DND-41 (cell line): ENCODE measurements at regions not wholly inside any gene's neighbourhood (a gene's known extent, or its start where the extent isn't known, plus 50 kb on each side); places are given as distances from the start of the nearest gene placed in this dataset.

Experiments used
- ATAC-seq: fragments of 200-7000 bp; cut with Tn5 transposase; 3 replicates; pipeline ENCODE4 v1.9.1; 2021; ENCODE audit warnings: low read depth; ENCODE audit not compliant: insufficient read depth
- DNase-seq: peaks from one replicate; pipeline ENCODE4 v3.0.0-alpha.2; 2020
- H2AFZ ChIP-seq: 2 replicates; pipeline ENCODE4 v1.6.0; 2012; ENCODE audit warnings: low read depth, low read length
- H3K27ac ChIP-seq: 2 replicates; pipeline ENCODE4 v1.5.1; 2012; ENCODE audit warnings: low read length, inconsistent platforms
- H3K27me3 ChIP-seq: fragments of 200-600 bp; sonication (generic); 2 replicates; pipeline ENCODE4 v1.6.0; 2012; ENCODE audit warnings: low read length, mild to moderate bottlenecking, inconsistent platforms; ENCODE audit not compliant: insufficient read depth, poor library complexity
- H3K36me3 ChIP-seq: 2 replicates; pipeline ENCODE4 v1.5.1; 2012; ENCODE audit warnings: low read length, inconsistent platforms; ENCODE audit not compliant: insufficient read depth
- H3K4me1 ChIP-seq: 2 replicates; pipeline ENCODE4 v1.5.1; 2012; ENCODE audit warnings: mild to moderate bottlenecking, low read length; ENCODE audit not compliant: insufficient read depth
- H3K4me2 ChIP-seq: 2 replicates; pipeline ENCODE4 v1.6.0; 2012; ENCODE audit warnings: mild to moderate bottlenecking, moderate library complexity, low read length, inconsistent platforms; ENCODE audit not compliant: insufficient read depth
- H3K4me3 ChIP-seq, 2 experiments: fragments of 200-600 bp in 1 of 2; shearing (Covaris generic) in 1 of 2; 2 replicates each; pipeline ENCODE4 v1.5.1; 2012 to 2016; ENCODE audit warnings: inconsistent platforms in 2 of 2, low read length in 2 of 2, mild to moderate bottlenecking in 2 of 2, low read depth in 1 of 2, moderate library complexity in 1 of 2
- H3K79me2 ChIP-seq: 2 replicates; pipeline ENCODE4 v1.6.0; 2012; ENCODE audit warnings: low read length, inconsistent platforms; ENCODE audit not compliant: insufficient read depth
- H3K9ac ChIP-seq: 2 replicates; pipeline ENCODE4 v1.6.0; 2012; ENCODE audit warnings: low read depth, mild to moderate bottlenecking, inconsistent platforms, low read length, moderate library complexity
- H3K9me3 ChIP-seq: 2 replicates; pipeline ENCODE4 v1.5.1; 2012; ENCODE audit warnings: low read length, moderate library complexity, mild to moderate bottlenecking, inconsistent platforms; ENCODE audit not compliant: insufficient read depth, severe bottlenecking
- H4K20me1 ChIP-seq: 2 replicates; pipeline ENCODE4 v1.6.0; 2012; ENCODE audit warnings: low read length; ENCODE audit not compliant: insufficient read depth
- EZH2 ChIP-seq: IDR thresholded peaks from 3 replicates; pipeline ENCODE4 v1.6.1; 2012; ENCODE audit warnings: borderline replicate concordance, low read depth, mild to moderate bottlenecking, moderate library complexity, low read length, inconsistent platforms; ENCODE audit not compliant: severe bottlenecking
- TF ChIP-seq, protein P1 (sequence below): IDR thresholded peaks from 2 replicates; pipeline ENCODE4 v1.5.1; 2012; ENCODE audit warnings: borderline replicate concordance, low read length, moderate library complexity, mild to moderate bottlenecking; ENCODE audit not compliant: poor library complexity, severe bottlenecking; ENCODE audit errors: extremely low read depth

GRCh38 chr6:166244353-166245045, 63.7 kb downstream of the PRR18 start:
- peak; percentile 74 for DNase-seq
- Histone ChIP-seq H3K27ac (peak overlapping the region; percentile 80), H3K27me3 (no peaks in the 10 kb centered on the region), H3K9ac (peak overlapping the region; percentile 53), H4K20me1 (no peaks in the 10 kb centered on the region), H3K4me2 (peak overlapping the region; percentile 80), H2AFZ (peak overlapping the region; percentile 56), H3K36me3 (no peaks in the 10 kb centered on the region), H3K9me3 (no peaks in the 10 kb centered on the region), H3K79me2 (no peaks in the 10 kb centered on the region), H3K4me3 (peak overlapping the region; percentile 9 to 53; a peak in 3 of 4 replicates), H3K4me1 (peaks cover 58% of the 10 kb centered on the region)
- peak; percentile 93 for ATAC-seq
- TF ChIP-seq, protein P1, sequence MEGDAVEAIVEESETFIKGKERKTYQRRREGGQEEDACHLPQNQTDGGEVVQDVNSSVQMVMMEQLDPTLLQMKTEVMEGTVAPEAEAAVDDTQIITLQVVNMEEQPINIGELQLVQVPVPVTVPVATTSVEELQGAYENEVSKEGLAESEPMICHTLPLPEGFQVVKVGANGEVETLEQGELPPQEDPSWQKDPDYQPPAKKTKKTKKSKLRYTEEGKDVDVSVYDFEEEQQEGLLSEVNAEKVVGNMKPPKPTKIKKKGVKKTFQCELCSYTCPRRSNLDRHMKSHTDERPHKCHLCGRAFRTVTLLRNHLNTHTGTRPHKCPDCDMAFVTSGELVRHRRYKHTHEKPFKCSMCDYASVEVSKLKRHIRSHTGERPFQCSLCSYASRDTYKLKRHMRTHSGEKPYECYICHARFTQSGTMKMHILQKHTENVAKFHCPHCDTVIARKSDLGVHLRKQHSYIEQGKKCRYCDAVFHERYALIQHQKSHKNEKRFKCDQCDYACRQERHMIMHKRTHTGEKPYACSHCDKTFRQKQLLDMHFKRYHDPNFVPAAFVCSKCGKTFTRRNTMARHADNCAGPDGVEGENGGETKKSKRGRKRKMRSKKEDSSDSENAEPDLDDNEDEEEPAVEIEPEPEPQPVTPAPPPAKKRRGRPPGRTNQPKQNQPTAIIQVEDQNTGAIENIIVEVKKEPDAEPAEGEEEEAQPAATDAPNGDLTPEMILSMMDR = no peak
- no peak for TF ChIP-seq EZH2

- no peaks in the 10 kb centered on the region for H3K27me3 ChIP-seq
These were observed 65.3 kb downstream of the PRR18 start for GRCh38 chr6:166242888-166243287.

GRCh38 chr6:166241974-166242373, 66.2 kb downstream of the PRR18 start:
- no peak for ATAC-seq
- peaks cover 55% of the 10 kb centered on the region for H3K4me1 ChIP-seq
- H3K79me2 ChIP-seq = no peaks in the 10 kb centered on the region
- DNase-seq = no peak
- no peaks in the 10 kb centered on the region for H3K36me3 ChIP-seq
- H4K20me1 ChIP-seq = no peaks in the 10 kb centered on the region
- no peak overlapping the region for H3K9ac ChIP-seq
- no peak overlapping the region for H3K4me3 ChIP-seq
- H2AFZ ChIP-seq = no peak overlapping the region
- H3K4me2 ChIP-seq = no peak overlapping the region
- no peak overlapping the region for H3K27ac ChIP-seq
- no peaks in the 10 kb centered on the region for H3K27me3 ChIP-seq
- no peaks in the 10 kb centered on the region for H3K9me3 ChIP-seq
- no peak for TF ChIP-seq EZH2
- TF ChIP-seq, protein P1 = no peak

More at GRCh38 chr6:166242888-166243287, 65.3 kb downstream of the PRR18 start:
- Histone ChIP-seq H3K4me2 (peak overlapping the region; percentile 80), H3K4me1 (peaks cover 61% of the 10 kb centered on the region), H3K36me3 (no peaks in the 10 kb centered on the region), H3K79me2 (no peaks in the 10 kb centered on the region), H4K20me1 (no peaks in the 10 kb centered on the region), H3K9me3 (no peaks in the 10 kb centered on the region), H2AFZ (no peak overlapping the region), H3K9ac (0 out of 2 replicates have a peak overlapping the region, but pooled peaks have one; percentile 53), H3K27ac (peak overlapping the region; percentile 48; the same call in 1 of the 2 replicates), H3K4me3 (no peak overlapping the region)
- TF ChIP-seq, protein P1 = no peak
- TF ChIP-seq EZH2 = no peak
- DNase-seq (no peak), ATAC-seq (no peak)
